SK-N-SH (cell line): ENCODE measurements at regions not wholly inside any gene's neighbourhood (a gene's known extent, or its start where the extent isn't known, plus 50 kb on each side); places are given as distances from the start of the nearest gene placed in this dataset.

Experiments used
- CTCF ChIA-PET: fragments of 300-600, 350-600 bp; formaldehyde crosslinking; extraction: SDS; loops from one replicate; lab custom pipeline; 2021; lab: Yijun Ruan, JAX
- POLR2A ChIA-PET: fragments of 350-600 bp; sonication (Branson Sonifier 250); formaldehyde crosslinking; extraction: SDS; loops from one replicate; lab custom pipeline; 2020; ENCODE audit warnings: antibody characterized with exemption, inconsistent platforms; lab: Yijun Ruan, JAX
- DNase-seq: peaks from one replicate; pipeline ENCODE4 v3.0.0; 2012
- H2AFZ ChIP-seq: fragments of 200-600 bp; sonication (generic); 2 replicates; pipeline ENCODE4 v1.8.1; 2016; ENCODE audit warnings: antibody characterized with exemption, mild to moderate bottlenecking, low read depth
- H3F3A ChIP-seq: fragments of 200-600 bp; sonication (generic); replicated peaks from 2 replicates; pipeline ENCODE3; 2016; ENCODE audit warnings: antibody characterized with exemption, mild to moderate bottlenecking; ENCODE audit not compliant: insufficient read depth
- H3K27ac ChIP-seq, 2 experiments: fragments of 200-500 bp in 1 of 2; fragments of 200-600 bp in 1 of 2; sonication (Bioruptor generic) in 1 of 2; sonication (generic), shearing (Covaris generic) in 1 of 2; 2 replicates each; pipeline versions ENCODE4 v1.5.1 to v1.6.1; 2014 to 2016; ENCODE audit warnings: low read depth in 2 of 2, inconsistent platforms in 1 of 2, low read length in 1 of 2, mild to moderate bottlenecking in 1 of 2, mixed read lengths in 1 of 2
- H3K27me3 ChIP-seq: fragments of 200-600 bp; sonication (generic), shearing (Covaris generic); 2 replicates; pipeline ENCODE4 v1.6.1; 2016; ENCODE audit warnings: mixed run types; ENCODE audit not compliant: insufficient read depth
- H3K36me3 ChIP-seq, 2 experiments: fragments of 200-500 bp in 1 of 2; fragments of 200-600 bp in 1 of 2; sonication (Bioruptor generic) in 1 of 2; sonication (generic) in 1 of 2; replicated peaks in 1 of 2; 2 replicates each; pipeline versions ENCODE3 to v1.5.1; 2014 to 2016; ENCODE audit warnings: low read length in 1 of 2, mild to moderate bottlenecking in 1 of 2; ENCODE audit not compliant: insufficient read depth in 2 of 2, control insufficient read depth in 1 of 2
- H3K4me1 ChIP-seq, 2 experiments: fragments of 200-500 bp in 1 of 2; fragments of 200-600 bp in 1 of 2; sonication (Bioruptor generic) in 1 of 2; sonication (generic), shearing (Covaris generic) in 1 of 2; 2 replicates each; pipeline versions ENCODE4 v1.5.1 to v1.6.1; 2014 to 2016; ENCODE audit warnings: low read depth in 1 of 2, low read length in 1 of 2, mixed run types in 1 of 2; ENCODE audit not compliant: insufficient read depth in 2 of 2, control insufficient read depth in 1 of 2
- H3K4me2 ChIP-seq: fragments of 200-600 bp; sonication (generic), shearing (Covaris generic); 2 replicates; pipeline ENCODE4 v1.6.1; 2017; ENCODE audit warnings: mixed run types
- H3K4me3 ChIP-seq, 2 experiments: fragments of 200-500 bp in 1 of 2; fragments of 200-600 bp in 1 of 2; sonication (Bioruptor generic) in 1 of 2; sonication (generic), shearing (Covaris generic) in 1 of 2; 2 replicates each; pipeline versions ENCODE4 v1.5.1 to v1.8.1; 2014 to 2016; ENCODE audit warnings: low read depth in 2 of 2, inconsistent platforms in 1 of 2, low read length in 1 of 2, mild to moderate bottlenecking in 1 of 2, mixed read lengths in 1 of 2, moderate library complexity in 1 of 2
- H3K79me2 ChIP-seq: fragments of 200-600 bp; sonication (generic); 2 replicates; pipeline ENCODE4 v1.8.1; 2017; ENCODE audit warnings: mild to moderate bottlenecking; ENCODE audit not compliant: insufficient read depth
- H3K9ac ChIP-seq: fragments of 200-600 bp; sonication (generic); 2 replicates; pipeline ENCODE4 v1.6.1; 2017; ENCODE audit warnings: mixed run types
- H3K9me2 ChIP-seq: fragments of 200-600 bp; sonication (generic); 2 replicates; pipeline ENCODE4 v1.6.1; 2017; ENCODE audit warnings: mixed run types
- H3K9me3 ChIP-seq: fragments of 200-600 bp; sonication (generic); 2 replicates; pipeline ENCODE4 v1.6.1; 2017; ENCODE audit warnings: mixed run types, mild to moderate bottlenecking, moderate library complexity
- H4K20me1 ChIP-seq: fragments of 200-600 bp; sonication (generic); 2 replicates; pipeline ENCODE4 v1.6.1; 2017; ENCODE audit warnings: mild to moderate bottlenecking, mixed run types; ENCODE audit not compliant: insufficient read depth
- ELF1 ChIP-seq: IDR thresholded peaks from 2 replicates; pipeline ENCODE4 v1.4.0; 2012
- EZH2phosphoT487 ChIP-seq: fragments of 200-600 bp; sonication (generic); IDR thresholded peaks from 2 replicates; pipeline ENCODE4 v1.6.1; 2017; ENCODE audit warnings: low read depth, mixed run types, mild to moderate bottlenecking, antibody characterized with exemption, moderate library complexity, borderline replicate concordance
- FOSL2 ChIP-seq: IDR thresholded peaks from 2 replicates; pipeline ENCODE4 v1.4.0; 2012; ENCODE audit warnings: low read depth, mild to moderate bottlenecking, moderate library complexity, borderline replicate concordance
- FOXJ3 ChIP-seq: sonication (generic); formaldehyde crosslinking; IDR thresholded peaks from 2 replicates; pipeline ENCODE4 v1.5.1; 2020; ENCODE audit warnings: mild to moderate bottlenecking, missing genetic modification reagents
- FOXM1 ChIP-seq: IDR thresholded peaks from 2 replicates; pipeline ENCODE4 v1.4.0; 2012; ENCODE audit warnings: low read depth, mild to moderate bottlenecking
- GABPA ChIP-seq: IDR thresholded peaks from 2 replicates; pipeline ENCODE4 v1.4.0; 2012; ENCODE audit warnings: low read depth, mild to moderate bottlenecking
- IRF3 ChIP-seq: fragments of 150-350 bp; IDR thresholded peaks from 2 replicates; pipeline ENCODE4 v1.6.1; 2016; ENCODE audit warnings: mild to moderate bottlenecking, low read depth, low read length
- JUND ChIP-seq: IDR thresholded peaks from 2 replicates; pipeline ENCODE4 v1.4.0; 2012
- MXI1 ChIP-seq: IDR thresholded peaks from 2 replicates; pipeline ENCODE4 v1.6.1; 2012; ENCODE audit warnings: mild to moderate bottlenecking, low read depth, low read length, improper control_type of control experiment
- PBX3 ChIP-seq: IDR thresholded peaks from 2 replicates; pipeline ENCODE4; 2012
- POLR2AphosphoS5 ChIP-seq: IDR thresholded peaks from 2 replicates; pipeline ENCODE4 v1.6.1; 2012; ENCODE audit warnings: low read depth, low read length
- RAD21 ChIP-seq: IDR thresholded peaks from 2 replicates; pipeline ENCODE4 v1.6.1; 2012; ENCODE audit warnings: mild to moderate bottlenecking, low read length
- RCOR1 ChIP-seq: fragments of 150-350 bp; IDR thresholded peaks from 2 replicates; pipeline ENCODE4 v1.6.1; 2017; ENCODE audit warnings: antibody characterized with exemption, low read length
- REST ChIP-seq: IDR thresholded peaks from 2 replicates; pipeline ENCODE4 v1.6.1; 2012; ENCODE audit warnings: mild to moderate bottlenecking, low read depth, low read length, moderate library complexity
- RFX5 ChIP-seq: IDR thresholded peaks from 2 replicates; pipeline ENCODE4 v1.6.1; 2012; ENCODE audit warnings: mild to moderate bottlenecking, improper control_type of control experiment, low read length
- SIN3A ChIP-seq: IDR thresholded peaks from 2 replicates; pipeline ENCODE4 v1.6.1; 2012; ENCODE audit warnings: low read depth, mild to moderate bottlenecking, low read length, moderate library complexity, borderline replicate concordance
- TAF1 ChIP-seq: IDR thresholded peaks from 2 replicates; pipeline ENCODE4 v1.6.1; 2012; ENCODE audit warnings: low read depth, mild to moderate bottlenecking, low read length, moderate library complexity, borderline replicate concordance
- TCF12 ChIP-seq: IDR thresholded peaks from 2 replicates; pipeline ENCODE4 v1.4.0; 2012
- WGBS: methylation state at CpG from one replicate; pipeline ENCODE4 v1.1.6; 2017; ENCODE audit warnings: low lambda C conversion rate; 5-methylcytosine and 5-hydroxymethylcytosine counted together
- TF ChIP-seq, protein P1 (sequence below): fragments of 200-600 bp; sonication (generic); IDR thresholded peaks from 2 replicates; pipeline ENCODE4 v1.6.1; 2017; ENCODE audit warnings: antibody characterized with exemption, mild to moderate bottlenecking, moderate library complexity
- TF ChIP-seq, protein P2 (sequence below): fragments of 150-350 bp; IDR thresholded peaks from 2 replicates; pipeline ENCODE4 v1.6.1; 2017; ENCODE audit warnings: antibody characterized with exemption, low read length, low read depth, borderline replicate concordance

DNA sequence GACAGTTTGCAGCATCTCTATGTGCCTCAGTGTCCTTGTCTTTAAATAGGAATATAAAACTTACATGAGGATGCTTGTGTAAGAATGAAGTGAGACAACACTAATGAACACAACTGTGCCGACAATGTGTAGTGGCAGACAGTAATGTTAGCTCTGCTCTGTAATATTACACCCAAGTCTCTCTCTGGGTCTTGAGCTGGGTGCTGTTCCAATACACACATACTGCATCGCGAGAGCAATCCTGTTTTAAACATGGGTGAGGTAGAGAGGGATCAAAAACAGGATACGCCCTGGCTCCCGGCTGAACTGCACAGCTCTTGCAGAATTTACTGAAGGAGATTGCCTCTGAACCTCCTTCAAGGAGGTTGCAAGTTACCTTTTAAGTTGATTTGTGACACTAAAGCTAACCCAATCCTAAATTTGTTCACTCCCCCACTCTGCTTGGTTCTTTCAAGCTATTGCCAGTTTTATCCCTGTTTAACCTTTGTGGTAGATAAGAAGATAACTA is 155.2 kb upstream of the ISL1 start:
- TF ChIP-seq PBX3 (no peak), RFX5 (no peak), JUND (no peak), ELF1 (no peak), REST (no peak), FOXM1 (no peak), SIN3A (no peak), FOSL2 (no peak), TAF1 (no peak), RCOR1 (no peak), TCF12 (no peak), GABPA (no peak), EZH2phosphoT487 (no peak), IRF3 (no peak), RAD21 (no peak), FOXJ3 (CRISPR knock-in tag) (no peak), POLR2AphosphoS5 (no peak), MXI1 (no peak)
- TF ChIP-seq, protein P1, sequence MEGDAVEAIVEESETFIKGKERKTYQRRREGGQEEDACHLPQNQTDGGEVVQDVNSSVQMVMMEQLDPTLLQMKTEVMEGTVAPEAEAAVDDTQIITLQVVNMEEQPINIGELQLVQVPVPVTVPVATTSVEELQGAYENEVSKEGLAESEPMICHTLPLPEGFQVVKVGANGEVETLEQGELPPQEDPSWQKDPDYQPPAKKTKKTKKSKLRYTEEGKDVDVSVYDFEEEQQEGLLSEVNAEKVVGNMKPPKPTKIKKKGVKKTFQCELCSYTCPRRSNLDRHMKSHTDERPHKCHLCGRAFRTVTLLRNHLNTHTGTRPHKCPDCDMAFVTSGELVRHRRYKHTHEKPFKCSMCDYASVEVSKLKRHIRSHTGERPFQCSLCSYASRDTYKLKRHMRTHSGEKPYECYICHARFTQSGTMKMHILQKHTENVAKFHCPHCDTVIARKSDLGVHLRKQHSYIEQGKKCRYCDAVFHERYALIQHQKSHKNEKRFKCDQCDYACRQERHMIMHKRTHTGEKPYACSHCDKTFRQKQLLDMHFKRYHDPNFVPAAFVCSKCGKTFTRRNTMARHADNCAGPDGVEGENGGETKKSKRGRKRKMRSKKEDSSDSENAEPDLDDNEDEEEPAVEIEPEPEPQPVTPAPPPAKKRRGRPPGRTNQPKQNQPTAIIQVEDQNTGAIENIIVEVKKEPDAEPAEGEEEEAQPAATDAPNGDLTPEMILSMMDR: no peak
- TF ChIP-seq, protein P2, sequence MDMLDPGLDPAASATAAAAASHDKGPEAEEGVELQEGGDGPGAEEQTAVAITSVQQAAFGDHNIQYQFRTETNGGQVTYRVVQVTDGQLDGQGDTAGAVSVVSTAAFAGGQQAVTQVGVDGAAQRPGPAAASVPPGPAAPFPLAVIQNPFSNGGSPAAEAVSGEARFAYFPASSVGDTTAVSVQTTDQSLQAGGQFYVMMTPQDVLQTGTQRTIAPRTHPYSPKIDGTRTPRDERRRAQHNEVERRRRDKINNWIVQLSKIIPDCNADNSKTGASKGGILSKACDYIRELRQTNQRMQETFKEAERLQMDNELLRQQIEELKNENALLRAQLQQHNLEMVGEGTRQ: no peak
- no peak overlapping the region for H3K4me3 ChIP-seq
- no peak overlapping the region for H3K9ac ChIP-seq
- POLR2A ChIA-PET: no interaction called here
- no peak overlapping the region for H2AFZ ChIP-seq
- H3K9me3 ChIP-seq: no peaks in the 10 kb centered on the region
- H4K20me1 ChIP-seq: no peaks in the 10 kb centered on the region
- H3K4me1 ChIP-seq: peaks cover 5 to 12% of the 10 kb centered on the region in 2 experiments; a peak in 3 of 4 replicates
- no peak for DNase-seq
- WGBS: 80% methylated on average over 5 of the region's 5 CpGs
- no peaks in the 10 kb centered on the region; the same call in 1 of the 2 replicates for H3K9me2 ChIP-seq
- H3K4me2 ChIP-seq: no peak overlapping the region
- no peaks in the 10 kb centered on the region for H3K27me3 ChIP-seq
- H3K36me3 ChIP-seq: no peaks in the 10 kb centered on the region
- CTCF ChIA-PET: no interaction called here
- no peak overlapping the region for H3K27ac ChIP-seq
- H3F3A ChIP-seq: no peaks in the 10 kb centered on the region
- no peaks in the 10 kb centered on the region for H3K79me2 ChIP-seq
